AG09319 (cell line): ENCODE measurements at regions not wholly inside any gene's neighbourhood (a gene's known extent, or its start where the extent isn't known, plus 50 kb on each side); places are given as distances from the start of the nearest gene placed in this dataset.

Source experiments
- DNase-seq: peaks from one replicate; pipeline ENCODE4 v3.0.0-alpha.2; 2010; ENCODE audit warnings: low read depth; ENCODE audit errors: extremely low read depth
- TF ChIP-seq, protein P1 (sequence below): IDR thresholded peaks from 2 replicates; pipeline ENCODE4 v1.5.1; 2011; ENCODE audit warnings: low read depth, mild to moderate bottlenecking, inconsistent platforms, low read length, moderate library complexity

DNA sequence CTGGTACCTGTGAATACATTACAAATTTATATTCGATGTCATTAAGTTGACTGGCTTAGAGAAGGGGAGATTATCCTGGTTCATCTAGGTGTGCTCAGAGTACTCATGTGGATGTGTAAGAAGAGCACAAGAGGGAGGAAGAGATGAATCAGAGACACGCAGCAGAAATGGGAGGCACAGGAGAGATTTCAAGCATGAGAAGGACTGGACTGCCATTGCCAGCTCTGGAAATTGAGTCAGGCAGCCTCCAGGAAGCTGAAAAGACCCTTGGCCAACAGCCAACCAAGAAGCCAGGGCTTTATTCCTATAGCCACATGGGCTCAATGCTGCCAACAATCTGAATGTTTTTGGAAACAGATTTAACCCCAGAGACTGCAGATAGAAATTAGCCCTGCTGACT, 1390.0 kb downstream of the STIM2 start:
- DNase-seq = no peak
- TF ChIP-seq, protein P1, sequence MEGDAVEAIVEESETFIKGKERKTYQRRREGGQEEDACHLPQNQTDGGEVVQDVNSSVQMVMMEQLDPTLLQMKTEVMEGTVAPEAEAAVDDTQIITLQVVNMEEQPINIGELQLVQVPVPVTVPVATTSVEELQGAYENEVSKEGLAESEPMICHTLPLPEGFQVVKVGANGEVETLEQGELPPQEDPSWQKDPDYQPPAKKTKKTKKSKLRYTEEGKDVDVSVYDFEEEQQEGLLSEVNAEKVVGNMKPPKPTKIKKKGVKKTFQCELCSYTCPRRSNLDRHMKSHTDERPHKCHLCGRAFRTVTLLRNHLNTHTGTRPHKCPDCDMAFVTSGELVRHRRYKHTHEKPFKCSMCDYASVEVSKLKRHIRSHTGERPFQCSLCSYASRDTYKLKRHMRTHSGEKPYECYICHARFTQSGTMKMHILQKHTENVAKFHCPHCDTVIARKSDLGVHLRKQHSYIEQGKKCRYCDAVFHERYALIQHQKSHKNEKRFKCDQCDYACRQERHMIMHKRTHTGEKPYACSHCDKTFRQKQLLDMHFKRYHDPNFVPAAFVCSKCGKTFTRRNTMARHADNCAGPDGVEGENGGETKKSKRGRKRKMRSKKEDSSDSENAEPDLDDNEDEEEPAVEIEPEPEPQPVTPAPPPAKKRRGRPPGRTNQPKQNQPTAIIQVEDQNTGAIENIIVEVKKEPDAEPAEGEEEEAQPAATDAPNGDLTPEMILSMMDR = no peak

DNA sequence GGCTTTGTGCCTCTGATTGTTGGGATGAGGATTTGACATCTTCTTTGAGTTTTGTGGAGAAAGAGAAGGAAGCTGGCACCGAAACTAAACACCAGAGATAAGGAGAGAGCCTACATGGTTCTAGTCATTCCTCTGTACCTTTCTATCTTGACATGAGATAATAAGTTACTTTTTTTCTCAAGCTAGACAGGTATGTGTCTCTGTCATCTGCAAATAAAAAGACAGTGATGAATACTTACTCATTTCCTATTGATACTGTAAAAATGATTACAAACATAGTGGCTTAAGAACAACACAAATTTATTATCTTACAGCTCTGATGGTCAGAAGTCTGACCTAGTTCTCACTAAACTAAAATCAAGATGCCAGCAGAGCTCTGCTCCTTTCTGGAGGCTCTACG, 1391.2 kb downstream of the STIM2 start:
- no peak for DNase-seq
- TF ChIP-seq, protein P1 = no peak

DNA sequence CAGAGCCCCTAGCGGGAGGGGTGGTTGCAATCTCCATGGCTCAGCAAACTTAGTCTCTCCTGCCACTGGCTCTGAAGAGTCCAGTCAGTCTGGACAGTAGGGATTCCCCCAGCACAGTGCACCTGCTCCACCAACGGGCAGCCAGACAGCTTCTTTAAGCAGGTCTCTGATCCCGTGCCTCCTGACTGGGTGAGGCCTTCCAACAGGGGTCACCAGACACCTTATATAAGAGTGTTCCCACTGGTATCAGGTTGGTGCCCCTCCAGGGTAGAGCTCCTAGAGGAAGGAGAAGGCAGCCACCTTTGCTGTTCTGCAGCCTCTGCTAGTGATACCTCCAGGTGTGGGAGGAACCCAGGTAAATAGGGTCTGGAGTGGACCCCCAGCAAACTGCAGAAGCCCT, 1393.4 kb downstream of the STIM2 start:
- TF ChIP-seq, protein P1 = no peak
- no peak for DNase-seq

DNA sequence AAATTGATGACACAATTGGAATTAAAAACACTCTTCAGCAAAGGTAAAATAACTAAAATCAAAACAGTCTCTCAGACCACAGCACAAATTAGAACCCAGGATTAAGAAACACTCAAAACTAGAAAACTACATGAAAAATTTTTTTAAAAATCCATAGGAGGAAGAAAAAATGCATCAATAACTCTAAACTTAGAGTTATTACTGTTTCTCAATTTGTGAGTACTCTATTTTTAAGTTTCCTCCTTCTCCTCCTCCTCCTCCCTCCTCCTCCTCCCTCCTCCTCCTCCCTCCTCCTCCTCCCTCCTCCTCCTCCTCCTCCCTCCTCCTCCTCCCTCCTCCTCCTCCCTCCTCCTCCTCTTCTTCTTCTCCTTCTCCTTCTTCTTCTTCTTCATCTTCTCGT, 1395.7 kb downstream of the STIM2 start:
- TF ChIP-seq, protein P1 = no peak
- no peak for DNase-seq

DNA sequence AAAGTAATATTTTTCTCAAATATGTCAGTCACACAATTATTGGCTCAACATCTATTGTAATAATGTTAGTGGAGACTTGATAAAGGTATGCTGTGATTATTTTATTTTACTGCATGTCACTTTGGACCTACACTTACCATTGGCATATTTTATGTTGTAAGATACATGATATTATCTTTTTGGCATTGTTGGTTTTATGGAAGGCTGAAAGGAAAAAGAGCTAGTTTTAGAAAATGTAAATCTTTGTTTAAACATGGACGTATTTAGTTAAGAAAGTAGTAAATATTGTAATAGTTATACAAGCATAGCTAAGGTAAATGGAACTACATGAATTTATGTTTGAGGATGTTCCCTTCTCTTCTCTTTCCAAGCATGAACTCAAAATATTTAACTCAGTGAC, 1399.3 kb downstream of the STIM2 start:
- TF ChIP-seq, protein P1 = no peak

DNA sequence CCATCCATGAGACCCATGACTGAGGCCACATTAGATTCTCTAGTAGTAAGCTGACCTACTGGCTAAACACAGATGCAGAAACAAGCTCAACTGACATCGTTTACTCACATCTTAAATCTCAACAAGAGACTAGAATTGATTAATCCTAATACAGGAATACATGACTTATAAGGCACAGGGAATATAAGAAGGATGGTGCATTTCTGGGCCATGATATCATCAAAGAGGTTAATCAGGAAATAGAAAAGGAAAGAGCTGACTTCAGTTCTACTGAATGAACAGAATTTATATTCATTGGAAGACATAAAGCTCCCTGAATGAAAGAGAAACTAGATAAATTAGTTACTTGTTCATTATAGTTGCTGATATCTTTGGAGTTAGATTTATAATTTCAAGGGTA, 1406.5 kb downstream of the STIM2 start:
- TF ChIP-seq, protein P1 = no peak
- no peak for DNase-seq

More for the DNA sequence above, 1399.3 kb downstream of the STIM2 start:
- no peak for DNase-seq

DNA sequence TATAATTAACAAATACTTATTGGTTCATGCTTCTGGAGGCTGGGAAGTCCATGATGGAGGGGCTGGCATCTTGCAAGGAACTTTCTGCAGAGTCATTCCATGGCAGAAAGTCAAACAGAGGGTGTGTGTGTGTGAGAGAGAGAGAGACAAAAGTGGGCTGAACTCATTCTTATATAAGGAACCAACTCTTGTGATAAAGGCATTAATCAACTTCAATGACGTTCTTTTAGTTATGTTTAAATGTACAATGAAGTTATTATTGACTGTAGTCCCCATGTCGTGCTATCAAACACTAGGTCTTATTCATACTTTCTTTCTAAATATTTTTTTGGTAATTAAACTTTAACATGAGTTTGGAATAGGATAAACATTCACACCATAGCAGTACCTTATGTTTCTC, 1408.8 kb downstream of the STIM2 start:
- DNase-seq = no peak
- TF ChIP-seq, protein P1 = no peak
